ENCODE measurements at regions not wholly inside any gene's neighbourhood (a gene's known extent, or its start where the extent isn't known, plus 50 kb on each side); places are given as distances from the start of the nearest gene placed in this dataset.

DNA sequence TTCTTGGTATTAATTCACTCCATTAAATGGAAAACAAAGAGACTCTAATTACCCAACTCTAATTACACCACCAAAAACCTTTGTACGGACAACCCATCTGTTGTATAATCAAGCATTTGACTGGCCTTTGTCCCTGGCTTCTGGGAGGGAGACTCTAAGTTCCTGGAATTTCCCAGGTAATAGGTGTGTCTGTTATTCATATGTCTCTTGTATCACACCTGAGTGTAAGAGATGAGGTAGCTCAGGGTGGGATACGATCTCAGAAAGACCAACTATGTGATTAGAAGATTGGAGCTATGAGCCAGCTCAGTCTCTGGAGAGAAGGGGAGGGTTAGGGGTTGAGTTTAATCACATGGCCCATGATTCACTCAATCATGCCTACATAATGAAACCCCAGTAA is 94.7 kb upstream of the PLXNC1 start:
- Histone ChIP-seq H3K4me3 (ENCODE audit: low read depth in 1 of 3, low read length in 3 of 3) (no peak overlapping the region), H3K27ac (ENCODE audit: low read depth in 1 of 3, low read length in 2 of 3) (peak overlapping the region; percentile 11 to 66 (median 30)), H3K27me3 (ENCODE audit: control insufficient read depth in 3 of 3, insufficient read depth in 3 of 3, low read length in 3 of 3) (no peaks in the 10 kb centered on the region), H3K36me3 (ENCODE audit: control insufficient read depth in 3 of 3, insufficient read depth in 2 of 3, low read depth in 1 of 3, low read length in 3 of 3) (no peaks in the 10 kb centered on the region), H3K4me1 (ENCODE audit: control insufficient read depth in 3 of 3, insufficient read depth in 2 of 3, low read depth in 1 of 3, low read length in 2 of 3) (peaks cover 0 to 8% (median 0%) of the 10 kb centered on the region in 3 donors), H3K9me3 (ENCODE audit: control insufficient read depth in 2 of 2, insufficient read depth in 1 of 2, low read depth in 1 of 2, low read length in 1 of 2) (peaks cover 2 to 19% of the 10 kb centered on the region in 2 donors)
- 26 to 70% (median 47%) methylated on average over 2 of the region's 2 CpGs for WGBS, 3 donors
- peak; percentile 76 to 92 for DNase-seq
- FAIRE-seq, result no peak

- no peaks in the 10 kb centered on the region for H3K27me3 ChIP-seq (ENCODE audit: control insufficient read depth in 3 of 3, insufficient read depth in 3 of 3, low read length in 3 of 3)
- H3K9me3 ChIP-seq (ENCODE audit: control insufficient read depth in 2 of 2, insufficient read depth in 1 of 2, low read depth in 1 of 2, low read length in 1 of 2), result peaks cover 2 to 16% of the 10 kb centered on the region in 2 donors
- DNase-seq (peak in 1 of 2 donors; percentile 53), FAIRE-seq (no peak)
- peaks cover 0 to 8% (median 0%) of the 10 kb centered on the region in 3 donors for H3K4me1 ChIP-seq (ENCODE audit: control insufficient read depth in 3 of 3, insufficient read depth in 2 of 3, low read depth in 1 of 3, low read length in 2 of 3)
- no peaks in the 10 kb centered on the region for H3K36me3 ChIP-seq (ENCODE audit: control insufficient read depth in 3 of 3, insufficient read depth in 2 of 3, low read depth in 1 of 3, low read length in 3 of 3)
- WGBS, 3 donors, result 15 to 53% (median 32%) methylated on average over 3 of the region's 3 CpGs
- peak overlapping the region in 1 of 3 donors; percentile 58 for H3K27ac ChIP-seq (ENCODE audit: low read depth in 1 of 3, low read length in 2 of 3)
- H3K4me3 ChIP-seq (ENCODE audit: low read depth in 1 of 3, low read length in 3 of 3), result no peak overlapping the region
Measured at GRCh38 chr12:94055528-94055927, 92.8 kb upstream of the PLXNC1 start.

- no peaks in the 10 kb centered on the region for H3K27me3 ChIP-seq (ENCODE audit: control insufficient read depth in 3 of 3, insufficient read depth in 3 of 3, low read length in 3 of 3)
- 93 to 98% (median 98%) methylated on average over 2 of the region's 2 CpGs for WGBS, 3 donors
- H3K4me3 ChIP-seq (ENCODE audit: low read depth in 1 of 3, low read length in 3 of 3), result no peak overlapping the region
- peaks cover 0 to 8% (median 0%) of the 10 kb centered on the region in 3 donors for H3K4me1 ChIP-seq (ENCODE audit: control insufficient read depth in 3 of 3, insufficient read depth in 2 of 3, low read depth in 1 of 3, low read length in 2 of 3)
- DNase-seq (no peak), FAIRE-seq (no peak)
- H3K9me3 ChIP-seq (ENCODE audit: control insufficient read depth in 2 of 2, insufficient read depth in 1 of 2, low read depth in 1 of 2, low read length in 1 of 2), result peaks cover 2 to 16% of the 10 kb centered on the region in 2 donors
- no peaks in the 10 kb centered on the region for H3K36me3 ChIP-seq (ENCODE audit: control insufficient read depth in 3 of 3, insufficient read depth in 2 of 3, low read depth in 1 of 3, low read length in 3 of 3)
- H3K27ac ChIP-seq (ENCODE audit: low read depth in 1 of 3, low read length in 2 of 3), result no peak overlapping the region
Measured at GRCh38 chr12:94056419-94057158, 91.8 kb upstream of the PLXNC1 start.

DNA sequence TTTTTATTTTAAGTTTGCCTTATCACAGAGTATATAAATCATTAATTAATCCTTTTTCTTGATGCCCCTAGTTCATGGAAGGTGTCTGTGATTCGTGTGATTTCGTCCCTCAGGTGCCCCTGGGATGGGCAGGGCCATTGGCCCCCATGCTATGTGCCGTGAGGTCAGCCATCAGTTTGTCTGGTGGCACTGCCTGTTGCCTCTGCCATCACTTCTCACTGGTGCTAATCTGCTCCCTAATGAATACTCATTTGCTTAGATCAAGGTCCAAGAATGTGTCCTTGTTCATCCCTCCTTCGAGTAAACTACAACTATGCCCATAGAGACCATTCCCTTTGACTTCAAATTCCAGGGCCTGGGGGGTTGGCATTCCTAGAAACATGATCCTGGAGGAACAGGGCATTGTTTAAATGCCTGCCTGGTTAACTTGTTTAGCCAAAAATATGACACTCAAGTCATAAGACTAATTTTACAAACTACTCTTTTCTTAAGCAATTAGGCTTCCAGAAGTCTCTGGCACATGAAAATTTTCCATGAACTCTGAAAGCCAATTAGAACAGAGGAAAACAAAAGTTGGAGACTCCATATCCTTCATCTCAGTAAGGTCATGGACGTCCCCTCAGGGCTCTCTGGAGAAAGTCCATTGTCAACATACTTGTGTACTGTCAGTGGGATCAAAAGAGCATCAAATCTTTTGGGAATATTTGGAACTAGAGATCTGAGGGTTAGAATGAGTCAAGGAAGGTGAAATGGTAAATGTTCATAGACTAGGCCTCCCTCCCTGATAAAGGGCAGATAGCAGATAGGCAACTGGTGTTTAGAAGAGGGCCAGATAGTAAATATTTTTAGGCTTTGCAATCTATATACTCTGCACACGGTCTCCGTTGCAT is 90.9 kb upstream of the PLXNC1 start:
- DNase-seq (no peak), FAIRE-seq (no peak)
- no peak overlapping the region for H3K4me3 ChIP-seq (ENCODE audit: low read depth in 1 of 3, low read length in 3 of 3)
- no peaks in the 10 kb centered on the region for H3K27me3 ChIP-seq (ENCODE audit: control insufficient read depth in 3 of 3, insufficient read depth in 3 of 3, low read length in 3 of 3)
- H3K27ac ChIP-seq (ENCODE audit: low read depth in 1 of 3, low read length in 2 of 3), result no peak overlapping the region
- H3K4me1 ChIP-seq (ENCODE audit: control insufficient read depth in 3 of 3, insufficient read depth in 2 of 3, low read depth in 1 of 3, low read length in 2 of 3), result peaks cover 0 to 8% (median 0%) of the 10 kb centered on the region in 3 donors
- peaks cover 2 to 16% of the 10 kb centered on the region in 2 donors for H3K9me3 ChIP-seq (ENCODE audit: control insufficient read depth in 2 of 2, insufficient read depth in 1 of 2, low read depth in 1 of 2, low read length in 1 of 2)
- H3K36me3 ChIP-seq (ENCODE audit: control insufficient read depth in 3 of 3, insufficient read depth in 2 of 3, low read depth in 1 of 3, low read length in 3 of 3), result no peaks in the 10 kb centered on the region
- 74 to 78% (median 77%) methylated on average over 7 of the region's 7 CpGs for WGBS, 3 donors

DNA sequence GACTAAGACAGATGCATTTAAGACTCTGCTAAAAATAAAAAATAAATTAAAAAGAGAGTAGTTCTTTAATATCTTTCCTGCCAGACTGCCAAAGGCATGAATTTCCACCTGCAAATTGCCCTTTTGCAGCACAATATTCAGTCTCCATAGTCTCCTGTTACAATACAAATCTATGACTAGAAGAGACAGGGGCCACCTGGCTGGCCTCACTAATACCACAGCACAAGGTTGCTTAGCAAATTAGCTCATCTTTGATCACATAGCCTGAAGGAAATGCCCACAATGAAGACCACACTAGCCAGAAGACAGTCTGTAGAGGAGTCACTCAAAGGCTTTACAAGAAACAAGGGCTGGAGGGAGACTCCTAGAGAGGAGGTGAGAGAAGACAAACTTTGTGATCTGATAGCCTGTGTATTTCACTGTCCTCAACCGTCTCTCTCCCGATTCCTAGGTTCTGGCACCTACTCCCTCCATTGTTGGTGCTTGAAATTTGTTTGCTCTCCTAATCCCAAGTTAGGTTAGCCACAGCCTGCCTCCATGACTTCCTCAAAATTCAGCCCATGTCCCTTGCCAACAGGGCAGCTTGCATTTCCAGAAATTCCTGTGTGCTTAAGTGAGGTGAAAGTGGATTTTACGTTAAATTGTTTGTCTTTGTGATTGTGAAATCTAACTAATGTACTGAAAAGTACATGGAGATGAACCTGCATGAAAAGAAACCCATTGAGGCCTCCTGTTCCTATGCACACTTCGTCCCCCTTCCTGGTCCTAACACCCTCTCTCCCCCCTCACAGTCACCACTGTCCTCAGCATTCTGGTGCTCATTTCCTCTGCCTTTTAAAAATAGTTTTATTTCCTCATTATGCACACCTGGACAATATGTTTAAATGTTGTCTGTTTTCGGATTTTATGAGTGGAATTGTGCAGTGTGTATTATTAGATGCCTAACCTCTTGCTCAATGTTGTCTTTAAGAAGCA is 88.7 kb upstream of the PLXNC1 start:
- no peak for FAIRE-seq
- no peak overlapping the region for H3K4me3 ChIP-seq (ENCODE audit: low read depth in 1 of 3, low read length in 3 of 3)
- H3K9me3 ChIP-seq (ENCODE audit: control insufficient read depth in 2 of 2, insufficient read depth in 1 of 2, low read depth in 1 of 2, low read length in 1 of 2), result peaks cover 2 to 8% of the 10 kb centered on the region in 2 donors
- 67 to 76% (median 75%) methylated on average over 5 of the region's 5 CpGs for WGBS, 3 donors
- H3K4me1 ChIP-seq (ENCODE audit: control insufficient read depth in 3 of 3, insufficient read depth in 2 of 3, low read depth in 1 of 3, low read length in 2 of 3), result no peaks in the 10 kb centered on the region
- H3K27me3 ChIP-seq (ENCODE audit: control insufficient read depth in 3 of 3, insufficient read depth in 3 of 3, low read length in 3 of 3), result no peaks in the 10 kb centered on the region
- DNase-seq, result no peak
- H3K36me3 ChIP-seq (ENCODE audit: control insufficient read depth in 3 of 3, insufficient read depth in 2 of 3, low read depth in 1 of 3, low read length in 3 of 3), result no peaks in the 10 kb centered on the region
- H3K27ac ChIP-seq (ENCODE audit: low read depth in 1 of 3, low read length in 2 of 3), result no peak overlapping the region

DNA sequence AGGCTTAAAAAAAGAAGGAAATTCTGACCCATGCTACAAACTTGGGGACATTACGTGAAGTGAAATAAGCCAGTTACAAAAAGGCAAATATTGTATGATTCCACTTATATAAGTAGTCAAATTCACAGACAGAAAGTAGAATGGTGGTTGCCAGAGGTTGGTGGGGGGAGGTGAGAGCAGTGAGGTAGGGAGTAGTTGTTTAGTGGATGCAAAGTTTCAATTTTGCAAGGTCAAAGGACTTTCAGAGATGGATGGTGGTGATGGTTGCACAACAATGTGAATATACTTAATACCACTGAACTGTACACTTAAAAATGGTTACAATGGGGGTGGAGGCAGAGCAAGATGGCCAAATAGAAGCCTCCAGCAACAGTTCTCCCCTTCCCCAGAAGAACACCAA is 86.2 kb upstream of the PLXNC1 start:
- no peak overlapping the region for H3K27ac ChIP-seq (ENCODE audit: low read depth in 1 of 3, low read length in 2 of 3)
- WGBS, 3 donors, result 90 to 94% (median 93%) methylated on average over 1 of the region's 1 CpG
- peaks cover 0 to 4% of the 10 kb centered on the region in 2 donors for H3K9me3 ChIP-seq (ENCODE audit: control insufficient read depth in 2 of 2, insufficient read depth in 1 of 2, low read depth in 1 of 2, low read length in 1 of 2)
- no peaks in the 10 kb centered on the region for H3K4me1 ChIP-seq (ENCODE audit: control insufficient read depth in 3 of 3, insufficient read depth in 2 of 3, low read depth in 1 of 3, low read length in 2 of 3)
- no peaks in the 10 kb centered on the region for H3K27me3 ChIP-seq (ENCODE audit: control insufficient read depth in 3 of 3, insufficient read depth in 3 of 3, low read length in 3 of 3)
- H3K36me3 ChIP-seq (ENCODE audit: control insufficient read depth in 3 of 3, insufficient read depth in 2 of 3, low read depth in 1 of 3, low read length in 3 of 3), result no peaks in the 10 kb centered on the region
- no peak overlapping the region for H3K4me3 ChIP-seq (ENCODE audit: low read depth in 1 of 3, low read length in 3 of 3)
- FAIRE-seq, result no peak
- DNase-seq, result no peak

GRCh38 chr12:94062796-94063635 is 85.4 kb upstream of the PLXNC1 start:
- FAIRE-seq, result no peak
- WGBS, 3 donors, result 42 to 65% (median 45%) methylated on average over 4 of the region's 4 CpGs
- peak overlapping the region in 2 of 3 donors; percentile 56 to 84 for H3K27ac ChIP-seq (ENCODE audit: low read depth in 1 of 3, low read length in 2 of 3)
- peaks cover 0 to 4% of the 10 kb centered on the region in 2 donors for H3K9me3 ChIP-seq (ENCODE audit: control insufficient read depth in 2 of 2, insufficient read depth in 1 of 2, low read depth in 1 of 2, low read length in 1 of 2)
- H3K36me3 ChIP-seq (ENCODE audit: control insufficient read depth in 3 of 3, insufficient read depth in 2 of 3, low read depth in 1 of 3, low read length in 3 of 3), result no peaks in the 10 kb centered on the region
- no peaks in the 10 kb centered on the region for H3K27me3 ChIP-seq (ENCODE audit: control insufficient read depth in 3 of 3, insufficient read depth in 3 of 3, low read length in 3 of 3)
- no peaks in the 10 kb centered on the region for H3K4me1 ChIP-seq (ENCODE audit: control insufficient read depth in 3 of 3, insufficient read depth in 2 of 3, low read depth in 1 of 3, low read length in 2 of 3)
- H3K4me3 ChIP-seq (ENCODE audit: low read depth in 1 of 3, low read length in 3 of 3), result no peak overlapping the region
- DNase-seq, result peak; percentile 39 to 97

Data from small intestine (tissue), 7 donors.